Inflammatory macrophage treated with lipopolysaccharide for 4 hours (primary cell): ENCODE measurements at regions not wholly inside any gene's neighbourhood (a gene's known extent, or its start where the extent isn't known, plus 50 kb on each side); places are given as distances from the start of the nearest gene placed in this dataset.

Experiments used
- DNase-seq: peaks from one replicate; pipeline ENCODE4 v3.0.0-alpha.2; 2020

DNA sequence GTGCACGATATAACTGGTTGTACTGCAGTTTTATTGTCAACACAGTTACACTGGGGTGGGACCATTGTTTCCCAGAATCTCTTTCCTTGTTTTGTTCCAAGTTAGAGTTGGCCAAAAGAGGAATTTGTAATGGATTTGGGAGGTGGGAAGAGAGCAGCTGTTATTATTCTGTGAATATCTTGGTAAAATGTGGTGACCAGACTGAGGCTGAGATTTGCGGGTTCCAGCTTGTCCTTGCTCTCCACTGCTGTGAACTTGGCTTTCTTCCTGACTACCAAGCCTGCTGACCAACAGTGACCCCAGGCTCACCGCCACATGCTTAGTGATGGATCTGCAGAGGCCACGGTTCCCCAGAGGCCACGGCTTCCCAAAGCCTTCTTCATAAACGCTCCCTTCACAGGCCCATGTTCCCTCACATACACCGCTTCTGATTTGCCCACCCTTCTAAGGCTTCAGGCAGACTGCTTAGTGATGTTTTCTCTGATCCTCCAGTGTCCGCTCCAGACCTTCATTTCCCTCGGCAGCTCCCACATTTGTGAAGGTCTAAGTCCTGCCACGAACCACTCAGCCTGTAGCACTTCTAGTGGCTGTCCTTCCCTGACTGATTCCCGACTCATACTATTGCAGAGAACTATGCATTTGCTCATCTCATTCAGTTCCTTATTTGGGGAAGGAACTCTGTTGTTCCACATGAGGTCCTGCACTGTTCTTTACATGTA is 525.5 kb upstream of the RGMA start:
- no peak for DNase-seq

DNA sequence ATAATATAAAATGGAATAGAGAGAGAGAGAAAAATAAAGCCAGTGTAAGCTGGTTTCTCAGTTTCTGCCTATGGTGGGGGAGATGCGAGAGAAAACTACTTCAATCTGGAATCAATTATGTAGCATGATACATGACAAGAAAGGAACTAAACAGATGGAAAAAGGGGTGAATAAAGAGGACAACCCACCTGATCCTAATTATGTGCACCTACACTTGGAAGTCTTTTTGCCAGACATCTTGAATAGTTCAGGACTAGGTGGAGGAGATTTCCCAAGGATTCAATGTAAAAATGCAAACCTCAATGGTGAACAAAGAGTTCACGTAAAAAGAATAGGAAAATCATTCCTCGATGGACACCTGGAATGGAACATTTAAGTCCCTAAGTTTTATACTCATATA is 524.4 kb upstream of the RGMA start:
- no peak for DNase-seq

DNA sequence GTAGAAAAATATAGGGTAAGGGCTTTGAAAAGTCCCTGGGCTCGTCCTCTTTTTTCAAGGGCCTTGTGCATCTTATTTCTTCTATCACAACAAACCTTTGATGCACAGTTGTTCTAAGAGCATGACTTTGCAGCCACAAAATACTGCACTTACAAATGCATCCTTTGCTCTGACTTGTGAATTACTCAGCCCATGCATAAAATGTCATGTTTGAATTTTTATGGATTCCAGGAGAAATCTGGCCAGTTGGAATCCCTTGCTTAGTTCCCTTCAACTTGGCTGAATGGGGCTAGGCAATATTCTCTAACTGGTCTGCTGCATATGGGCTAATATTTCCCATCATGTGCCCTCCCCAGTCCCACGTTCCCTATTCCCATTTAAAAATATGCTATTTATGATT is 523.9 kb upstream of the RGMA start:
- DNase-seq: no peak

DNA sequence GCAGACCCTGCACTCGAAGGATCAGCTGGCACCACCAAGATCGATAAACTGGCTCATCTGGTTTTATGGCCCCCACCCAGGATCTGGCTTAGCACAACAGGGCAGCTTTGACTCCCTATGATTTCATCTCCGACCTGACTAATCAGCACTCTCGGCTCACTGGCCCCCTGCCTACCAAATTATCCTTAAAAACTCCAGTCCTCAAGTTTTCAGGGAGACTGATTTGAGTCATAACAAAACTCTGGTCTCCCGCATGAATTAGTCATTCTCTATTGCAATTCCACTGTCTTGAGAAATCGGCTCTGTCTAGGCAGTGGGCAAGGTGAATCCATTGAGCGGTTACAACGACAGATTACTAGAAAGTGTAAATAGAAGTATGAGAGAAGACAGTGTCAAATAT is 521.9 kb upstream of the RGMA start:
- DNase-seq: no peak

DNA sequence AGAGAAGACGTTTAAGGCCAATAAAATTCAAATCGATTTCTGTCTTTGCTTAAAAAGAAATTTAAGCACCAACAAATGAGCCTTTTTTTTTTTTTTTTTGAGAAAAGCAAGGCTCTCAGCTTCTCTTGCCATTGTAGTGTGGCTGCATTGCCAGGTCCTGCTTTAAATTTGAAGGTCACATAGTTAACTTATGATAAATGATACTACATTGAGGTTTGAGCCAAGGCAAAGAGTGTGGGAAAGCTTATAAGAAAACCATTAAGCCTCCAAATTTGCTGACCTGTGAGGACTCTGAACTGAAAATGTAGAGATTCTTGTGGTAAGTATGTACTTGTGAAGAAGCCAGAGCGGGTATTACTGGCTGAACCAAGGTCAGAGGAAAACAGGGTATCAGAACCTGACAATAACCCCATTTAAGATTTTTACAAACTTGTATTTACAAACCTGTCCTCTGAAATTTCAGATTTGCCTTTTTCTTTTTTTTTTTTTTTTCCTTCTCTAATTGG is 519.7 kb upstream of the RGMA start:
- DNase-seq: no peak

DNA sequence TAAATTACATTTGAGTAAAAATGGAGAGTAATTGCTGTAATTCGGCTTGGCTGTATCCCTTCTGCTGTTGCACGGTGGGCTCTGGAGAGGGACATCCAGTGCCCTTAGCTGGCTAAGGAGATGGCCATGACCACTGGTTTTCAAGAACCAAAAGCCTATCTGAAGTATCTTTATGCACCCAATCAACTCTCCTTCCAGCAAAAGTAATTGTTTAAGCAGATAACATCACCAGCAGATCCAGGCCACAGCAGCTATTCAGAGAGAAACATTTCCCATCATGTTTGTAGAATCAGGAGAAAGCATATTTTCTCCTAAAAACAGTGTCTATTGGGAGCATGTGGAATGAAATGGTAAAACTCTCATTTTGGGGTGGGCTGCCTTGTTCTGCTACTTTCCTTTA is 514.5 kb upstream of the RGMA start:
- DNase-seq: no peak

DNA sequence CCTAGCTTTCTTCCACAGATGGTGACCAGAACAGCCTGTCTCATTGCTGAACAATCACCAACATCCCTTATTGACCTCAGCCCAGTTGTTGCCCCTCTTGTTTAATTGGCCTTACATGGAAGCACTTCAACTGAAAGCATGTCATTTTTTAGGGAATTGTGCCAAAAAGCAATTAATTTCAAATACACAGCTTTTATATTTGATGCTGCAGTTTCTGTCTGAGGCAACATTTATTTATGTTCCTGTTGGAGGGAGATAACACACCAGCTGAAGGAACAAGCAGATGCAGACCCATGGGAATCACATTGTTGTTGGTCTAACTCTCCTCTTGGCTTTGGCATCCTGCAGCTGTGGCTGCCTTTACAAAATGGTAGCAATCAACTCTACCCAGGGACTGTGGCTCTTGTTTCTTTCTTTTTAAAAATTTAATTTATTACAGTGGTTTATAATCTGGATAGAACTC is 498.1 kb upstream of the RGMA start:
- DNase-seq: no peak

DNA sequence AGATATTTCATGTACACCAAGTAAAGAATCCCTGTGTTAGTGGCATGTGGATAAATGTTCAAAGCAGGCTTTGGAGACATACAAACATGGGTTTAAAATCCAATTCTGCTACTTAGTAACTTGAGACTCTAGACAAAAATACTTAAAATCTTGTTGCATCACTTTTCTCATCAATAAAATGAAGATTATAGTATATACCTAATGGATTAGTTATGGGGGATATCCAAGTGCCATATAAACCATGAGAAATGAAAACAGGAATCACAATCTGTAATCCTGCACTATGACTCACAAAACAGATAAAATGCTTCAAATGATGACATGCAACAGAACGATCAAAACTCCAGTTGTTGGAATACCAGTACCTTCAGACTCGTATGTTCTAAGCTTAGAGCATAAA is 496.0 kb upstream of the RGMA start:
- no peak for DNase-seq

DNA sequence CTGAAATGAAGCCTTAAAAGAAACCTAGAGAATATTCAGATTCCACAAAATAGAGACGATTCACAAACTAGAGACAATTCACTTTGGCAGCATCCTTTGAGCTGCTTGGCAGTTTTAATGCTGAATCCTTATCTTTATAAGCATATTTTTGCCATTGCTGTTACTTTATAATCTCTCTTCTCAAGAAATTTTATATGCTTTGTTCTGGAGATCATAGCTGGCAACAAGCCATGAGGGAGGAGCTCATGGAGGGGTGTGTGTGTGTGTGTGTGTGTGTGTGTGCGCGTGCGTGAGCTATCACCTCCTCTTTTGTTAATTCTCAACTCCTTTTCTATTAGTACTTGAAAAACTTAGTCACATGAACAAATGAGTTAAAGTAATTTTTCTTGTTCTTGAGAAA is 495.0 kb upstream of the RGMA start:
- DNase-seq: no peak

DNA sequence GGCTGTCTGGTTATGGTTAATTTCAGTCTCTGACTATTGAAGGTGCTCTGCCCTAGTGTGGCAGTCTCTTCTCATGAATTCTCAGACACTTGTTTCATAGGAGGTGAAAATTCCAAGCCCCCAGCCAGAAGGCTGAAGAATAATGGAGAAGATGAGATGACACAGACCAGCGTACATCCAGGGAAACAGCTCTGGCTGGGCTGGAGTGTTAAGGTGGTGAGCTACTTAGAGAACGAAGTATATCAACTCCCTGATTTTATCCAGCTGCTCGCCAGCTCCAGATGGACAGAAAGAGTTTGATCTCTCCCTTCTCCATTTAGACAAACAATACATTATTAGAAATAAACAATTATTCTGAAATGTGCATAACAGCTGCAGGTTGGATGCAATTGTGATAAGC is 494.5 kb upstream of the RGMA start:
- DNase-seq: no peak

DNA sequence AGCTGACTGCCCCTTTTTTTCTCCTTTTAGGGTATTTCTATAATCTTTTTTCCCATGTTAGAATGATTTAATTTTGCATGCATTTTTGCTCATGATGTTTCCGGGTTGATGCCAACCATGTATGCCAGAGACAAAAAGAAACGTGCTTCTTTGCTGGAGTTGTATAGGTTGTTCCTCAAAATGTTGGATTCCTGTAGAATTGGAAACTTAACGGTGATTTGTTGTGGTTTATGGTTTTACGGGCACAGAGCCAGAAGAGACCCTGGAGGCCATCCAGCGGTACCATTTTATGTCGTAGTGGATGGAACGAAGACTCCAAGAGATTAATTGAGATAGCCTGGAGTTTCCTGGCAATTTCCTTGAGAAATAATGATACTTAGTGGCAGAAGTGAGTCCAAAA is 481.5 kb upstream of the RGMA start:
- no peak for DNase-seq

DNA sequence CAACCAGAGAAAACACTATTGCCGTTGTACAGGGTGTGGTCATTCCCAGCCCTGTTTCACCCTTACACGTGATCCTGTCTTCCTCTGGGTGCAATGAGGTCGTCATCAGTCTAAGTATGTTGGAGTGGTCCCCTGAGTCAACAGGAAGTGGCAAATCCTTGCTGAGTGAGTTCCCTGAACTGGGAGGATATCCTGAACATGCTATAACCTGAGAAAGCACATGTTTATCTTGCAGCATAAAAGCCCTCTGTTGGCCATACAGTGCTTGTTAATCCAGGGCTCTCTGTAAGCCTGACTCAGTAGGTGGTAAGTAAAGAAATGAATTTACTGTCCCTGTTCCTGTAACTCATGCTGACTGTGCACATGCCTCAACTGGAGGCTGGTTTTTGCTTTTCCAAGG is 477.8 kb upstream of the RGMA start:
- DNase-seq: no peak

DNA sequence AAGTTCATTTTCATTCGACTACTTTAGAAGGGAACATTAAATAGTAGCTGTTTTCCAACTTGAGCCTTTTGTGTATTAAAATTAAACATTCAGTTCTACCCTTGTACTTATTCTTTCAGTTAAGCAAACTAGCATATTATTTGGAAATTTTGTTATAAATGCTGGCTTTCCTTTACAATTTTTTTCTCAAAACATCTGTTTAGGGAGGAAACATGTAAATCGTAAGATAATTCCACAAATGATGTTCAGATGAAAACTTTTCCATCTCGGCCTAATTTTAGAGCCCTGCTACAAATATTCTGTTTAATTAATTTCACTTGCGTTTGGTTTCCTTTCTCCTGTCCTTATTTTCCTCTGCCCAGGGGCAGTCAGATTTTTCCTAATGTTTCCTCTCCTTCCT is 476.2 kb upstream of the RGMA start:
- DNase-seq: no peak

DNA sequence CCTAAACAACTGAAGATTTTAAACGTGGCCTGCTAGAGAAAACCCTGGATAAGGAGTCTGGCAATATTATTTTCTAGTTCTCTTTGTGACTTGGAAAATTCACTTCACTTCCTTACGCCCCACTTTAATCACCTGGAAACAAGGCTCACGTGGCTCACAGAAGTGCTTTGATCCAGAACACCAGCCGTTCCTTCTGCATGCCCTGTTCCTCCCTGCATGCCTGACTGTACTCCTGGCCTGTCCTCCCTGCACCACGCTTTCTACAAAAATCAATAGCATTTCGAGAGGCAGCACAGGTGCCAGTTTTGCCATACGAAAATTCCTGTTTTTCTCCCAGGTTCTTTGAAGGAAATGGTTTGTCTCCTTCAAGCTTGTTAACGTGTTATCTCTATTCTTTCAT is 474.2 kb upstream of the RGMA start:
- DNase-seq: no peak

DNA sequence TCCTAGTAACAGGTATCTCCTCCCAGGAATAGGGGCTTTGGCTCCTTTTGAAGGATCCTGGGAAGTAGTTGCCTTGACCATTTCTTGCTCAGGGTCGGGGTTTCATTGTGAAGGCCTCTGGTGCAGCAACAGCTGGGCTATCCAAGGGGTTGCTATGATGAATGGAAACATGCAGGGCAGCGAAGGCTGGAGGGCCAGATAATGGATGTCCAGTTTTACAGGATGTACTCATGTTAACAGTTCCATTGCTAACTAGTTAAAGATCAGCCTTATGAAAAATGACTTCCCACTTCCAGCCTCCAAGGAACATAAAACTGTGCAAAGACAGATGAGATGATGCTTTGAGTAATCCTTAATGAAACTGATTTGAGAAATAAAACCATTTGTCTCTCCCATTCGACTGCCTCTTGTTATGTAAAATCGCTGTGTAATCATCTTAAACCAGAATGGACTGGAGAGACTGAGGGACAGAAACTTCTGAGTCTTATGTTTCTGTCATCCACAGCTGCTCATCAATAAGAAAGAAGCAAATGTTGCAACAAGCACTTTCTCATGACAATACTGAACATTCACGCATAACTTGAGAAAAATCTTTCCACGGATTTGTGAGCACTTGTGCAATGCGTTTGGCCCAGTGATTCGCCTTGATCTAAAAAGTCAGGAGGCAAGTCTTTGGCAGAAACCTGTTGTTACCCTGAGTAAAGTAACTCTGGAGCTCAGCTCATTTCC is 473.5 kb upstream of the RGMA start:
- no peak for DNase-seq

DNA sequence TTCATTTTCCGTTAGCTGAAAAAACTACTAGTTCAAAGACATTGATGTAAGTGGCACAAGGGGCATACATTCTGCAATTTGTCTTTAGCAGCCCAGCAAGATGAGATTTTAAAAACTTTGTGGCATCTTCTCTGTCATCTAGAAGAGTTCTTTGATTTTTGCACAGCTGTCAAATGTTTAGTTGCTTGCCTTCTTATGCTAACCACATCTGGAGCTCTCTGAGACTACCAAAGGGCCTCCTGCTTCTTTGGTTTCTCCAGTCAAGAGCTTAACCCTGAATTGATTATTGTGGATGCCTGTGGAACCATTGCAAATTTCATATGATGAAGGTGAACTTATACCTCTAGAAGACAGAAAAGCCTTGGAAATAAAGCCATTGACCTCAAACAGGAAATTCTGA is 468.7 kb upstream of the RGMA start:
- no peak for DNase-seq

DNA sequence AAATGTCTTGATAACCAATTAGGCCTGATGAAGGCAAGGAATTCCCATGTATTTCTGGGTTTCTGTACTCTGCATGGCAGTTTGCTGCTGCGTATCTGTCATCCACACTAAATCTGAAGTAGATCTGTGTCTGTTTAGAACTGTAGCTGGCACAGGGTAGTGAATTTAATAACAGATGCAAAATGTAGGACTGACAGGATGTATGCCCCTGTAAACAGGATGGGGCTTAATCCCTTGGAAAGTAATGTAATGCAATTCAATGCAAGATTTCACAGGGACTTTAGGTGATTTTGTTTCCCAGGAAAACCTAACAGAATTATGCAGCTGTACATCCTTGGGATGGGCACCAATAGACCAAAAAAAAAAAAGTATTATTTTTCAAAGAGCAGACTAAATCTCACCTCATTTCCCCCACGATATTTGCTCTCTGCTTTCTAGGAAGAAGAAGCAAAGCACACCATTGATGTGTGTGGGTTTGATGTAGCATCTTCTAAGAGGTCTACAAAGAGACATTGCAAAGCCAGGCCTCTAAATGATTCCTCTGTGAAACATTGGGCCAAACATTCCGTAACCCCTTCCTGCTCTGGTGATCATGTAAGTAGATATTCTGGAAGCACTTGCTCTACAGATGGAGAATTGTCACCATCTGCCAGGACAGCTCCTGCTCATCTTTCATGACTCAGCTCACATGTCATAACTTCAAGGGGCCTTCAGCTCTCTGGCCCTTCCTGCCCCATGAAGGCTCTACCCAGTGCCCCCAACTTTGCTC is 464.3 kb upstream of the RGMA start:
- no peak for DNase-seq

DNA sequence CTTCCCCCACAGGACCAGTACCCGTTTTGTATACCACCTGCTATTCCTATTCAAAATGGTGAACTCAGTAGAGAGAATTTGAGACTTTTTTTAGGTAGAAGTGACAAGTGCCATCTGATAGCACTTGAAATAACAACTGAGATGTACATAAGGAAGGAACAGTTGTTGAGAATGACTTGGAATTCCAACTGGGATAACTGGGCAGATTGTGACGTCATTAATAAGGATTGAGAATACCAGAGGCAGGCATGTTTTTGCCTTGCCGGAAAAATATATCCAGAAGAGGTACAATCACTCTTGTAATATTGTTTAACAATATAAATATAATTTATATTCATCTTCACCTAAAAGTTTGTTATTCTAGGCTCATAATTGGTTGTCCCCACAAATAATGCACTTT is 454.1 kb upstream of the RGMA start:
- DNase-seq: no peak

DNA sequence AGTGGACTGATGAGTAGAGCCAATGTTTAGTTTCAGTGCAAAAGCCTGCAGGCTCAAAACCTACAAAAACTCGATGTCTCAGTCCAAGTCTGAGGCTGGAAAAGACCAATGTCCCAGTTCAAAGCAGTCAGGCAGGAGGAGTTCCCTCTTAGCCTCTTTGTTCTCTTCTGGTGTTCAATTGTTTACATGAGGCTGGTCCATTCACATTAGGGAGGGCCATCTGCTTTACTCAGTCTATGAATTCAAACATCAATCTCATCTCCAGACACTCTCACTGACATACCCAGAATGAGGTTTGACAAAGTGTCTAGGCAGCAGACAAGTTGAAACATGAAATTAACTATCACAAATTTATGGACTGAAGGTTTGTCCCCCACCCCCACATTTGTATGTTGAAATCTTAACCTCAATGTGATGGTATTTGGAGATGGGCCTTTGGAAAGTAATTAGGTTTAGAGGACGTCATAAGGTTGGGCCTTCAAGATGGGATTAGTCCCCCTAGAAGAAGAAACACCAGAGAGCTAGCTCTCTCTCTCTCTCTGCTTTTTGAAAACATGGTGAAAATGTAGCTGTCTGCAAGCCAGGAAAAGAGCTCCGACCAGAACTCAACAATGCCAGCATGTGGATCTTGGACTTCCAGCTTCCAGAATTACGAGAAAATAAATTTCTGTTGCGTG is 438.5 kb upstream of the RGMA start:
- DNase-seq: no peak

DNA sequence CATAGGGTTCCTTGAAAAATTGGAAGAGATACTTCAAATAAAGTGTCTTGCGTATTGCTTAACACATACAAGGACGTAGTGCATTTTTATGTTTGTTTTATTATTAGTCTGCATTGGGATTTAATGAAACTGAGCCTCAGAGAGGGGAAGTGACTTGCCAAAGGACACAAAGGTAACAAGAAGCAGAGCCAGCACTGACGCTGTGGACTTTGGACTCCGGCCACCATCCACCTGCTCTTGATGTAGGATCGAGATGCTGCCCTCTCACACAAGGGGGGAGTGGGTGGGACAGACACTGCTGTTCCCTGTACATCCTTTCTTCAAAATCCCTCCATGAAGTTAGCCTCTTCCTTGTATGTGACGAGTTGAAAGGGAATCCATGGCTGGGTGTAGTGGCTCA is 435.4 kb upstream of the RGMA start:
- DNase-seq: no peak

DNA sequence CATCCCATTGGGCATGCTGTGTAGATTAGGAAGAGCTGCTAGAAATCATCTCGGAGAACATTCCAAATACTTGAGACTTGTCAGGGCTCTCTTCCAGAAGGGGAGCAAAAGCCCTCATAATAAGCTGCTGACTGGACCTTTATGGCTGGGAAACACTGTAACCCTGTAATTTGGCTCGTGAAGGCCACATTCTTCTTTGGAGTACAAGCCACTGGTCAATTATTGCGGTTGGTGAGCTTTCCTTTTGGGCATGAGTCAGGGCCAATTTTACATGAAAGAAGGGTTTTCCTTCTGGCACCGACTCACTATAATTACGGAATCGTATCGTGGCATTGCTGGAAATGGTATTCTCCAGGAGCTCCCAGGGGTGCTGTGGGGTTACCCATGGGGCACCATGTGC is 434.5 kb upstream of the RGMA start:
- no peak for DNase-seq

DNA sequence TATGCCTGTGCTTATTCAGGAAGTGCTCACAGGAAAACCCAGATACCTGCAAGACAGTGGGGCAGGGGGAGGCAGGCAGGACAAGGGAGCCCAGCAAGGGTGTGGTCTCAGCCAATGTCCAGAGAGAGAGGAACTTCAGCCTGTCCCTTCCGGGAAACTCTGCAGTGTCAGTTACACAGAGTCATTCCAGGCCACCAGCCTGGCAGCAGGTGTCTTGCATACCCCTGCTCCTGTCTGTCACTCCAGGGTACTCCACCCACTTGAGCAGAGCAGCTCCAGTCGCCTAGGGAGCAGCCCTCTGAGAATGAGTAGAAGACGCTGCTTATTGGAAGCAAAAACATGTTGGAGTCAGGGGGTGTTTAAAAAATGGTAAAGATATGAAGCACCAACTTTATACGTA is 431.2 kb upstream of the RGMA start:
- DNase-seq: no peak

DNA sequence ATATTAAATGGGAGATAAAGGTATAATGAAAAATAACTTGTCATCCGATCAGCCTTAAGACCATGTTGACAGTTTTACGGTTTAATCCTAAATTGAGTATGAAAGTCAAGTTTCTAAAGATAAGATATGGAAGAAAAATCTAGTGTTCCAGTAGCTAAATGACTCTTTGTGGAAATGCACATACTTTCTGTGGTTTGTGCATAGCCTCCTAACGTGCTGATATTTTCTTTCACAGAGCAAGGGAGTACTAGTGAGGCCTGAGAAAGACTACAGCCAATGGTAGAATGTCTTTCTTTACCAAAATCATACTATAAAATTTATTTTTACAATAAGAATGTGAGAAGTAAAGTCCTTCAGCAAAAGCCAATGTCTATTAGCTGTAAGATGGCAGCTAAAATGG is 430.6 kb upstream of the RGMA start:
- DNase-seq: no peak
